Endothelial cell of umbilical vein (primary cell): ENCODE measurements at regions not wholly inside any gene's neighbourhood (a gene's known extent, or its start where the extent isn't known, plus 50 kb on each side); places are given as distances from the start of the nearest gene placed in this dataset.

Experiments used
- BruUV-seq: library from RNA; stranded (reverse); fragments of 400-500 nt; replicated peaks from 2 replicates; lab custom pipeline; 2021; lab: Mats Ljungman, UMichigan
- CTCF ChIA-PET: fragments of 300-600, 350-600 bp; sonication (Branson Sonifier 250); formaldehyde crosslinking; loops from one replicate; lab custom pipeline; 2021; ENCODE audit warnings: antibody characterized with exemption, inconsistent platforms; lab: Charles Lee
- POLR2A ChIA-PET: fragments of 300-600, 350-600 bp; sonication (Branson Sonifier 250); formaldehyde crosslinking; loops from one replicate; lab custom pipeline; 2021; ENCODE audit warnings: antibody characterized with exemption, inconsistent platforms; lab: Charles Lee
- DNase-seq: peaks from one replicate; pipeline ENCODE4 v3.0.0-alpha.2; 2011; ENCODE audit warnings: low read depth, low spot score
- FAIRE-seq: peaks from 2 replicates; lab custom pipeline; 2011; peaks lifted over from hg19 to GRCh38; lab: Jason Lieb, UNC
- H2AFZ ChIP-seq: 2 replicates; pipeline ENCODE4 v1.6.0; 2012; ENCODE audit warnings: low read depth, low read length, control low read depth, inconsistent platforms
- H3K27ac ChIP-seq: 2 replicates; pipeline ENCODE4 v1.5.1; 2011; ENCODE audit warnings: low read depth, mild to moderate bottlenecking, control low read depth, low read length, moderate library complexity; ENCODE audit not compliant: insufficient read depth
- H3K27me3 ChIP-seq, 2 experiments: 2 replicates each; pipeline versions ENCODE4 v1.6.0 to v1.6.1; 2011; ENCODE audit warnings: low read length in 2 of 2, mixed read lengths in 1 of 2; ENCODE audit not compliant: control insufficient read depth in 2 of 2, insufficient read depth in 2 of 2
- H3K36me3 ChIP-seq, 2 experiments: 2 replicates in 1 of 2; 3 replicates in 1 of 2; pipeline ENCODE4 v1.5.1; 2011; ENCODE audit warnings: low read length in 2 of 2, mild to moderate bottlenecking in 1 of 2, moderate library complexity in 1 of 2; ENCODE audit not compliant: control insufficient read depth in 2 of 2, insufficient read depth in 2 of 2; ENCODE audit errors: extremely low read depth in 1 of 2
- H3K4me1 ChIP-seq: 3 replicates; pipeline ENCODE4 v1.5.1; 2011; ENCODE audit warnings: mild to moderate bottlenecking, low read length; ENCODE audit not compliant: control insufficient read depth, insufficient read depth; ENCODE audit errors: extremely low read depth
- H3K4me2 ChIP-seq: 2 replicates; pipeline ENCODE4 v1.6.1; 2011; ENCODE audit warnings: low read length, control low read depth, mixed read lengths; ENCODE audit not compliant: insufficient read depth
- H3K4me3 ChIP-seq, 3 experiments: fragments of 200-600 bp in 1 of 3; sonication (generic), shearing (Covaris generic) in 1 of 3; replicated peaks in 1 of 3; 2 replicates each; pipeline ENCODE4 v1.5.1; 2011 to 2016; ENCODE audit warnings: control low read depth in 3 of 3, low read length in 3 of 3, mild to moderate bottlenecking in 2 of 3, inconsistent platforms in 1 of 3, low read depth in 1 of 3, moderate library complexity in 1 of 3; ENCODE audit not compliant: insufficient read depth in 1 of 3
- H3K79me2 ChIP-seq: 2 replicates; pipeline ENCODE4 v1.6.0; 2012; ENCODE audit warnings: low read length, inconsistent platforms; ENCODE audit not compliant: control insufficient read depth, insufficient read depth
- H3K9ac ChIP-seq: replicated peaks from 2 replicates; pipeline ENCODE3; 2011; ENCODE audit warnings: low read length, control low read depth; ENCODE audit not compliant: insufficient read depth; ENCODE audit errors: extremely low read depth
- H3K9me1 ChIP-seq: replicated peaks from 3 replicates; pipeline ENCODE4 v1.6.0; 2011; ENCODE audit warnings: mild to moderate bottlenecking, low read length; ENCODE audit not compliant: control insufficient read depth, insufficient read depth; ENCODE audit errors: extremely low read depth
- H3K9me3 ChIP-seq: replicated peaks from 2 replicates; pipeline ENCODE4 v1.5.1; 2012; ENCODE audit warnings: low read length, inconsistent platforms; ENCODE audit not compliant: control insufficient read depth, insufficient read depth
- H4K20me1 ChIP-seq: replicated peaks from 2 replicates; pipeline ENCODE3; 2011; ENCODE audit warnings: mild to moderate bottlenecking, low read length; ENCODE audit not compliant: control insufficient read depth, insufficient read depth; ENCODE audit errors: extremely low read depth
- CTCF ChIP-seq, 2 donors: IDR thresholded peaks; 1 replicate in 1 of 2; 2 replicates in 1 of 2; pipeline ENCODE4 v1.5.1; 2011; ENCODE audit warnings: low read length in 2 of 2, mild to moderate bottlenecking in 2 of 2, moderate library complexity in 2 of 2, control low read depth in 1 of 2, inconsistent platforms in 1 of 2, low read depth in 1 of 2; ENCODE audit not compliant: insufficient read depth in 1 of 2; ENCODE audit errors: extremely low read depth in 1 of 2
- EZH2 ChIP-seq: IDR thresholded peaks from 2 replicates; pipeline ENCODE4 v1.6.1; 2012; ENCODE audit warnings: borderline replicate concordance, low read depth, mild to moderate bottlenecking, moderate library complexity, low read length, inconsistent platforms; ENCODE audit not compliant: severe bottlenecking
- FOS ChIP-seq: IDR thresholded peaks from 2 replicates; pipeline ENCODE4 v1.6.1; 2011; ENCODE audit warnings: mild to moderate bottlenecking, low read length, moderate library complexity, borderline replicate concordance; ENCODE audit not compliant: insufficient read depth
- GATA2 ChIP-seq: IDR thresholded peaks from 2 replicates; pipeline ENCODE4 v1.7.0; 2011; ENCODE audit warnings: low read depth, mild to moderate bottlenecking, moderate library complexity, mixed read lengths, low read length; ENCODE audit not compliant: insufficient read length, insufficient read depth
- JUN ChIP-seq: IDR thresholded peaks from 2 replicates; pipeline ENCODE4 v1.6.1; 2011; ENCODE audit warnings: borderline replicate concordance, low read depth; ENCODE audit not compliant: insufficient read length, insufficient read depth
- MAX ChIP-seq: IDR thresholded peaks from 2 replicates; pipeline ENCODE4 v1.6.1; 2011; ENCODE audit not compliant: insufficient read depth, insufficient read length
- MYC ChIP-seq: IDR thresholded peaks from one replicate; pipeline ENCODE4 v1.6.1; 2011; ENCODE audit warnings: mild to moderate bottlenecking, low read depth, low read length
- POLR2A ChIP-seq: IDR thresholded peaks from 2 replicates; pipeline ENCODE4 v1.6.1; 2012; ENCODE audit warnings: low read depth, mild to moderate bottlenecking, control low read depth, low read length
- POLR2AphosphoS5 ChIP-seq: IDR thresholded peaks from 2 replicates; pipeline ENCODE4 v1.6.1; 2012; ENCODE audit warnings: low read depth, mild to moderate bottlenecking, control low read depth, low read length, moderate library complexity; ENCODE audit not compliant: insufficient read depth
- dilution Hi-C: fragments of 300-500 bp; cut with MboI; formaldehyde crosslinking; loops from one replicate; pipeline ENCODE4 v1.15.0; 2019; ENCODE audit warnings: low sequenced_read_pairs; ENCODE audit not compliant: extremely low pct_ligation_motif_present
- intact Hi-C: fragments of 100-400 bp; cut with micrococcal nuclease; formaldehyde crosslinking; loops from one replicate; pipeline ENCODE4 v1.10.0; 2022

GRCh38 chrX:150282953-150283352, 80.2 kb upstream of the MAMLD1 start:
- dilution Hi-C loops = no loop called here
- Histone ChIP-seq H2AFZ (no peak overlapping the region), H3K9me1 (no peaks in the 10 kb centered on the region), H3K27ac (no peak overlapping the region), H3K9me3 (no peaks in the 10 kb centered on the region), H3K27me3 (no peaks in the 10 kb centered on the region), H3K79me2 (no peaks in the 10 kb centered on the region), H4K20me1 (no peaks in the 10 kb centered on the region), H3K36me3 (no peaks in the 10 kb centered on the region), H3K9ac (no peak overlapping the region), H3K4me3 (no peak overlapping the region), H3K4me2 (no peak overlapping the region), H3K4me1 (no peaks in the 10 kb centered on the region)
- CTCF ChIA-PET = no interaction called here
- BruUV-seq = no TSS peak
- TF ChIP-seq MAX = no peak
- no peak for TF ChIP-seq FOS
- no peak for TF ChIP-seq JUN
- no peak for TF ChIP-seq EZH2
- no peak for TF ChIP-seq POLR2AphosphoS5
- no peak for TF ChIP-seq MYC
- no peak for TF ChIP-seq GATA2
- no peak for TF ChIP-seq POLR2A
- no peak for TF ChIP-seq CTCF (IDR thresholded peaks at IDR 0.05; ENCODE audit: extremely low read depth in 1 of 2, insufficient read depth in 1 of 2, low read depth in 1 of 2, low read length in 2 of 2)
- POLR2A ChIA-PET = no interaction called here
- DNase-seq = no peak
- no peak for FAIRE-seq
- intact Hi-C loops = no loop called here
